ENCODE measurements at regions not wholly inside any gene's neighbourhood (a gene's known extent, or its start where the extent isn't known, plus 50 kb on each side); places are given as distances from the start of the nearest gene placed in this dataset.

DNA sequence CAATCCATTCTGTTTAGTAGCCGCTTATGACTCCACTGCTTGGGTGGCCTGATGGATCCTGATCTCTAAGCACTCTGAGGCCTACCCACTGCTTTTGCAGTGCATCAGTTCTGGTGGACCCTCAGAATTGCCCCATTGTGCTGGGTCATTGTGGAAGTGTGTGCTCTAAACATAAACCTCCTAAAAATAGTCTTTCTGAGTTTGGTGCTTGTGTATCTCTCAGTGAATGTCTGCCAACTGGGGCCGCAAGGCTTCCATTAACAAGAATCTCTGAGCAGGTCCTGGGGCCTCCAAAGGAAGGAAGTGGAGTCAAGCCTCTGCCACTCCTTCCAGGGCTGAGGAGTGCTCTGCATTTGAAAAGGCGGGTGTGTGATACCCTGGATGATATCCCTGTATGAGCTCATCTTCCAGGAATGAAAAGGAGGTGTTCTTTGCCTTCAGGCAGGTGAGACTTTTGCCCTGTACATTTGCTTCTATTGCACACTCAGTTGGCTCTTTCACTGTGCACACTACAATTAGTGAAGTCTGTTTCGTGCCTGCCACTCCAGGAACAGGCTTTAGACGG lies 80.0 kb upstream of the CACNA2D3 start:
- no peaks in the 10 kb centered on the region for H3K9me3 ChIP-seq (ENCODE audit: control insufficient read depth, insufficient read depth, low read depth, low read length)
- H3K36me3 ChIP-seq (ENCODE audit: control insufficient read depth, insufficient read depth, low read length), result no peaks in the 10 kb centered on the region
- POLR2A ChIA-PET, result no interaction called here
- TF ChIP-seq TCF7L2 (IDR thresholded peaks at IDR 0.05; ENCODE audit: low read depth, low read length) (no peak), SIN3A (IDR thresholded peaks at IDR 0.05; ENCODE audit: borderline replicate concordance, insufficient read depth, low read depth, low read length) (no peak), POLR2AphosphoS5 (IDR thresholded peaks at IDR 0.05; ENCODE audit: low read depth, low read length) (no peak), REST (IDR thresholded peaks at IDR 0.05; ENCODE audit: insufficient read depth in 1 of 2, low read depth in 2 of 2, low read length in 1 of 2) (no peak)
- TF ChIP-seq, protein P1, sequence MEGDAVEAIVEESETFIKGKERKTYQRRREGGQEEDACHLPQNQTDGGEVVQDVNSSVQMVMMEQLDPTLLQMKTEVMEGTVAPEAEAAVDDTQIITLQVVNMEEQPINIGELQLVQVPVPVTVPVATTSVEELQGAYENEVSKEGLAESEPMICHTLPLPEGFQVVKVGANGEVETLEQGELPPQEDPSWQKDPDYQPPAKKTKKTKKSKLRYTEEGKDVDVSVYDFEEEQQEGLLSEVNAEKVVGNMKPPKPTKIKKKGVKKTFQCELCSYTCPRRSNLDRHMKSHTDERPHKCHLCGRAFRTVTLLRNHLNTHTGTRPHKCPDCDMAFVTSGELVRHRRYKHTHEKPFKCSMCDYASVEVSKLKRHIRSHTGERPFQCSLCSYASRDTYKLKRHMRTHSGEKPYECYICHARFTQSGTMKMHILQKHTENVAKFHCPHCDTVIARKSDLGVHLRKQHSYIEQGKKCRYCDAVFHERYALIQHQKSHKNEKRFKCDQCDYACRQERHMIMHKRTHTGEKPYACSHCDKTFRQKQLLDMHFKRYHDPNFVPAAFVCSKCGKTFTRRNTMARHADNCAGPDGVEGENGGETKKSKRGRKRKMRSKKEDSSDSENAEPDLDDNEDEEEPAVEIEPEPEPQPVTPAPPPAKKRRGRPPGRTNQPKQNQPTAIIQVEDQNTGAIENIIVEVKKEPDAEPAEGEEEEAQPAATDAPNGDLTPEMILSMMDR (IDR thresholded peaks at IDR 0.05), result no peak
- ATAC-seq (no peak), DNase-seq (ENCODE audit: low read depth, low spot score) (no peak)
- no peaks in the 10 kb centered on the region for H3K4me1 ChIP-seq (ENCODE audit: control insufficient read depth, insufficient read depth, low read length)
- H3K27ac ChIP-seq (ENCODE audit: low read length), result no peak overlapping the region
- intact Hi-C loops (cut with micrococcal nuclease; ENCODE audit: unreplicated experiment), result no loop called here
- BruUV-seq (replicated peaks), result no TSS peak
- H3K4me3 ChIP-seq (ENCODE audit: low read depth in 2 of 2, low read length in 2 of 2), result no peak overlapping the region
- CTCF ChIA-PET, result no interaction called here
- no peaks in the 10 kb centered on the region for H3K27me3 ChIP-seq (ENCODE audit: control insufficient read depth, insufficient read depth, low read length)
- in situ Hi-C loops (cut with HindIII; ENCODE audit: low pct_unique_long_range_greater_than_20kb, low sequenced_read_pairs), result no loop called here

- no peak for ATAC-seq
- DNase-seq (ENCODE audit: low read depth, low spot score), result no peak
- in situ Hi-C loops (cut with HindIII; ENCODE audit: low pct_unique_long_range_greater_than_20kb, low sequenced_read_pairs), result no loop called here
Measured at GRCh38 chr3:54040476-54040875, 81.9 kb upstream of the CACNA2D3 start.

More at GRCh38 chr3:54040476-54040875, 81.9 kb upstream of the CACNA2D3 start:
- H3K4me1 ChIP-seq (ENCODE audit: control insufficient read depth, insufficient read depth, low read length), result no peaks in the 10 kb centered on the region
- intact Hi-C loops (cut with micrococcal nuclease; ENCODE audit: unreplicated experiment), result no loop called here
- H3K4me3 ChIP-seq (ENCODE audit: low read depth in 2 of 2, low read length in 2 of 2), result no peak overlapping the region
- TF ChIP-seq SIN3A (IDR thresholded peaks at IDR 0.05; ENCODE audit: borderline replicate concordance, insufficient read depth, low read depth, low read length), result no peak
- TF ChIP-seq REST (IDR thresholded peaks at IDR 0.05; ENCODE audit: insufficient read depth in 1 of 2, low read depth in 2 of 2, low read length in 1 of 2), result no peak
- TF ChIP-seq, protein P1 (IDR thresholded peaks at IDR 0.05), result no peak
- TF ChIP-seq POLR2AphosphoS5 (IDR thresholded peaks at IDR 0.05; ENCODE audit: low read depth, low read length), result no peak
- TF ChIP-seq TCF7L2 (IDR thresholded peaks at IDR 0.05; ENCODE audit: low read depth, low read length), result no peak
- H3K27me3 ChIP-seq (ENCODE audit: control insufficient read depth, insufficient read depth, low read length), result no peaks in the 10 kb centered on the region
- BruUV-seq (replicated peaks), result no TSS peak
- POLR2A ChIA-PET, result no interaction called here
- no peaks in the 10 kb centered on the region for H3K9me3 ChIP-seq (ENCODE audit: control insufficient read depth, insufficient read depth, low read depth, low read length)
- CTCF ChIA-PET, result no interaction called here
- H3K27ac ChIP-seq (ENCODE audit: low read length), result no peak overlapping the region
- H3K36me3 ChIP-seq (ENCODE audit: control insufficient read depth, insufficient read depth, low read length), result no peaks in the 10 kb centered on the region
